HS-27A (cell line): ENCODE measurements at regions not wholly inside any gene's neighbourhood (a gene's known extent, or its start where the extent isn't known, plus 50 kb on each side); places are given as distances from the start of the nearest gene placed in this dataset.
"Not testable (repeated sequence)": the region's sequence is repeated elsewhere in the genome, so short reads cannot be mapped to it uniquely, and the experiment has no call there.

Source experiments
- DNase-seq: peaks from one replicate; pipeline ENCODE4 v3.0.0-alpha.2; 2012; ENCODE audit warnings: low read depth, missing footprints

GRCh38 chr4:11700751-11701226, 272.1 kb upstream of the HS3ST1 start:
- DNase-seq, result no peak

- DNase-seq, result no peak
Measured at GRCh38 chr4:11698846-11699590, 270.3 kb upstream of the HS3ST1 start.

GRCh38 chr4:11698033-11698432, 269.3 kb upstream of the HS3ST1 start:
- no peak for DNase-seq

DNA sequence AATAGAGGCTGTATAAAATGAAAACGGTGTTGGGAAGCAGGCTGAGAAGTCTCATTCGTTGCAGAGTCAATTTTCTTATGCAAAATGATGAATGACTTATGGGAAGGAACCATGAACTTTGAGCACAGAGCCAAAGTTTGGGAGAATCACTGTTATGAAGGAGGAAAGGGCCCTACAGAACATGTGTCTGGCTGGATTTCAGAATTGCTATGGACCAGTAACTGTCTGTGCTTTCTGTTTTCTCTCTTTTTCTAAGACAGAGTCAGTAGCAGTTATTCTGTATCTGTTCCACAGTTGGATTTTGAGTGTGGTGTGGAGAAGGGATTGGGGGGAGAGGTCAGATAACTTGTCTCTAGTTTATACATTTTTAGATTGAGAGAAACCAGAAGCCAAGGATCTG, 265.0 kb upstream of the HS3ST1 start:
- DNase-seq, result no peak

DNA sequence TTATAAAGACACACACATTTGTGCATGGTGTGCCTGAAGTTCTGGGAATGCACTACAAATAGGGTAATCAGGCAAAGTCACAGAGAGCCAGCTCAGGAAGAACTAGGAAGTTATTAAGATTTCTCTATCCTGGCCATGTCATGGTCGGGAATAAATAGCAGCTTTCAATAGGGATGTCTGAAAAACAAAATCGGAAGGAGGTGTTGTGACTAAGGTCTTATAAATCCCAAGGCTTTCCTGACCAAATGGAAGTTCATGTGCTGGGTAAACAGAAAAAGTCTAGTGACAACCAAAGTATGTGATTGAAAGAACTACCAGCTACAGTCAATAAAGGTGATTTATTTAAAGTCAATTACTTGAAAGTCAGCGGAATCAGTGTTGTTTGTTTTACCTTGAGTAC, 262.5 kb upstream of the HS3ST1 start:
- no peak for DNase-seq

DNA sequence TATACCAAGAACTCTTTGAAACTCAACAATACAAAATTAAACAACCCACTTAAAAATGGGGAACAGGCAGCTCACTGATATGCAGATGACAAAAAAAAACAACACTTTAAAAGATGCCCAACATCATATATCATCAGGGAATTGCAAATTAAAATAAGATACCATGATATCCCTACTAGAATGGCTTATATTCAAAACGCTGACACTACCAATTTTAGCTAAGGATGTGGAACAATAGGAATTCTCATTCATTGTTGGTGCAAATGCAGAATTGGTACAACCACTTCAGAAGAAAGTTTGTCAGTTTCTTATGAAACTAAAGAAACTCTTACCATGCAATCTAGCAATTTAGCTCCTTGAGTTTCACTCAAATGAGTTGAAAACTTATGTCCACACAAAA, 259.0 kb upstream of the HS3ST1 start:
- DNase-seq, result no peak

GRCh38 chr4:11685481-11685880, 256.8 kb upstream of the HS3ST1 start:
- no peak for DNase-seq

- DNase-seq, result no peak
Measured at GRCh38 chr4:11675051-11675800, 246.5 kb upstream of the HS3ST1 start.

DNA sequence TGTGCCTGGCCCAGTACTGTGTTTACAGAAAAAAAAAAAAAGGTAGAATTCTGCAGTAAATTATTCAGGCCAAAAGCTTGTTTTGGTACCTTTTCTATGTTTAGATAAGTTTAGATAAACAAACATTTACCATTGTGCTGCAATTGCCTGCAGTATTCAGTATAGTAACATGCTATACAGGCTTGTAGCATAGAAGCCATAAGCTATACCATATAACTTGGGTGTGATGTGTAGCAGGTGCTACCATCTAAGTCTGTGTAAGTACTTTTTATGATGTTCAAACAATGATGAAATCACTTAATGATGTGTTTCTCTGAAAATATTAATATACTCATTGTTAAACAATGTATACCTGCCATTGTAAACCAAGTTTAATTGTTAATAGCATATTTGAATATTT, 241.6 kb upstream of the HS3ST1 start:
- DNase-seq, result no peak

- DNase-seq, result no peak
Measured at GRCh38 chr4:11669156-11669555, 240.5 kb upstream of the HS3ST1 start.

- DNase-seq, result no peak
Measured at GRCh38 chr4:11663114-11663513, 234.4 kb upstream of the HS3ST1 start.

GRCh38 chr4:11650801-11651596, 222.3 kb upstream of the HS3ST1 start:
- DNase-seq, result no peak

- no peak for DNase-seq
Measured at GRCh38 chr4:11647433-11647832, 218.7 kb upstream of the HS3ST1 start.

DNA sequence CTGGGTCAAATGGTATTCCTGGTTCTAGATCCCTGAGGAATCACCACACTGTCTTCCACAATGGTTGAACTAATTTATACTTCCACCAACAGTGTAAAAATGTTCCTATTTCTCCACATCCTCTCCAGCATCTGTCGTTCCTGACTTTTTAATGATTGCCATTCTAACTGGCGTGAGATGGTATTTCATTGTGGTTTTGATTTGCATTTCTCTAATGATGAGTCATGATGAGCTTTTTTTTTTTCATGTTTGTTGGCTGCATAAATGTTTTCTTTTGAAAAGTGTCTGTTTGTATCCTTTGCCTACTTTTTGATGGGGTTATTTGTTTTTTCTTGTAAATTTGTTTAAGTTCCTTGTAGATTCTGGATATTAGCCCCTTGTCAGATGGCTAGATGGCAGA, 214.4 kb upstream of the HS3ST1 start:
- not testable (repeated sequence) for DNase-seq

DNA sequence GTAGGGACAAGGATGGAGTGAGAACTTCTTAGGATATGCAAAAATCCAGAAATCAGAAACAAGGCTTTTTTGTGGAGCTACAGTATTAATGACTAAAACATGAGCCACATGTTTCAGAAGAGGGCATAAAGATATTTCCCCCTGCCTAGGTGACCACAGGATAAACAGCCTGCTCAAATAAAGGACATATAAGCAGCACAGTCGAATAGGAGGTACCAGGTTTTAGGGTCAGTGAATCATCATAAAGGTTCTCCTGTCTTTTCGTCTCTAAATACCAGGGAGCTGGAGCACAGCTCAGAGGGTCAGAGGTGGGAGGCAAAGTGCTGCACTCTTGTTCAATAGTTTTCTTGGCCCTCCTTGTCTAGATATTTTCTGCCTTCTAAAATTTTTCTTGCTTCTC, 211.9 kb upstream of the HS3ST1 start:
- no peak for DNase-seq

- DNase-seq, result no peak
Measured at GRCh38 chr4:11636551-11636950, 207.9 kb upstream of the HS3ST1 start.

DNA sequence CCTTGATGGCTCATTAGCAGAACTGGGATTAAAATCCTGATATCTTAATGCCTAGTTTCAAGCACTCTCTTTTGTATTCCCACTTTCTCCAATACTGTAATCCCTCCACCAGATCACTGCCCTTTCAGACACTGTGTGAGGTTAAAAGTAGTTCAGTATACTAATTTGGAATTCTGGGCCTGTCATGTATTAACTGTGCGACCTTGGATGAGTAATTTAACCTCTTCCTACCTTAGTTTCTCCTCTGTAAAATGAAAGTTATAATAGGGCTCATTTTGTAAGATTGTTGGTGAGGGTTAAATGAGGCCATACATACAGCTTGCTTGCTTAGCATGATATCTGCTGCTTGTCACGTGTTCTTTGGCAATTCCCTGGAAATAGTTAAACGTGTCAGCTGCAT, 207.3 kb upstream of the HS3ST1 start:
- no peak for DNase-seq

GRCh38 chr4:11635342-11635741, 206.6 kb upstream of the HS3ST1 start:
- no peak for DNase-seq

DNA sequence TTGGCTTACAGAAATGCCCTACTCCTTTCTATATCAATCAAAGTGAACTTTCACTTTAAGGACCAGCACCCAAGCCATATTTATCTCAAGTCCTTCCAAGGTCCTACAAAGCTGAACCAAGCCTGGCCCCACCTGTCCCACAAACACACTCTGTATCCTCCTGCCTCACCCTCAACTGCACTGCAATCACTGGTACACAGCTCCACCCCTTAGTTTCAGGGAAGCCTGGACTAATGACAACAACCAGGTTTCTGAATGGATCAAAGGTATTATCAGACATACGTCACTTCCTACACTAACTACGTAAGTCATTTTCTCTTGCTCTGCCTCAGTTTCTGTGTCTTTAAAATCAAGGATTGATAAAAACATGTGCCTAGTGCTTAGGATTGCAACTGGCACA, 205.6 kb upstream of the HS3ST1 start:
- DNase-seq, result no peak

GRCh38 chr4:11633430-11633829, 204.7 kb upstream of the HS3ST1 start:
- DNase-seq, result no peak

- DNase-seq, result no peak
Measured at GRCh38 chr4:11632483-11632882, 203.8 kb upstream of the HS3ST1 start.

GRCh38 chr4:11632025-11632424, 203.3 kb upstream of the HS3ST1 start:
- no peak for DNase-seq

DNA sequence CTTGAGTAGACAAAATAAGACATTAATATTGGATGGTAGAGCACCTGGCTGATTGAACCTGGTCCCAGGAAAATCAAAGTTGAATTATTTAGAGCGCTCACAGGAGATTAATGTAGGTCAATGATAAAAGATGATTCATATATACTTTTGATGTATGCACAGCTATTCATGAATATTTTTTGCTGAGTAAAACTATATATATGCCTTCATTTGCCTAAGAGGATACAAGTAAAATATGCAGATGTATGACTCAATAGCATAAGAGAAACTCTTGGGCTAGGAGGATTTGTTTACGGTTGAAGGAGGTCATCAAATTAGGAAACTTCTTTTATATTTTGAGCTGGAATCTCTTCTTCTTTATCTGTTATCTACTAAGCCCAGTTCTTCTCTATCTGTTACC, 202.7 kb upstream of the HS3ST1 start:
- no peak for DNase-seq
